ENCODE measurements at regions not wholly inside any gene's neighbourhood (a gene's known extent, or its start where the extent isn't known, plus 50 kb on each side); places are given as distances from the start of the nearest gene placed in this dataset.

- DNase-seq (ENCODE audit: low read depth): no peak
- H3K4me3 ChIP-seq (ENCODE audit: low read depth, low read length): no peak overlapping the region
- no peak for TF ChIP-seq CTCF (IDR thresholded peaks at IDR 0.05; ENCODE audit: control insufficient read depth, extremely low read depth, insufficient read depth)
These were observed 236.0 kb upstream of the VCX3A start for GRCh38 chrX:6770936-6771335.

GRCh38 chrX:6768881-6769280, 234.0 kb upstream of the VCX3A start:
- no peak for DNase-seq (ENCODE audit: low read depth)
- no peak overlapping the region for H3K4me3 ChIP-seq (ENCODE audit: low read depth, low read length)
- no peak for TF ChIP-seq CTCF (IDR thresholded peaks at IDR 0.05; ENCODE audit: control insufficient read depth, extremely low read depth, insufficient read depth)

- H3K4me3 ChIP-seq (ENCODE audit: low read depth, low read length): no peak overlapping the region
- TF ChIP-seq CTCF (IDR thresholded peaks at IDR 0.05; ENCODE audit: control insufficient read depth, extremely low read depth, insufficient read depth): no peak
- no peak for DNase-seq (ENCODE audit: low read depth)
These were observed 226.3 kb upstream of the VCX3A start for GRCh38 chrX:6761251-6761650.

- no peak for DNase-seq (ENCODE audit: low read depth)
- TF ChIP-seq CTCF (IDR thresholded peaks at IDR 0.05; ENCODE audit: control insufficient read depth, extremely low read depth, insufficient read depth): no peak
- H3K4me3 ChIP-seq (ENCODE audit: low read depth, low read length): no peak overlapping the region
These were observed 224.9 kb upstream of the VCX3A start for GRCh38 chrX:6759655-6760375.

- no peak for DNase-seq (ENCODE audit: low read depth)
These were observed 223.3 kb upstream of the VCX3A start for GRCh38 chrX:6758234-6758633.

GRCh38 chrX:6757631-6758030, 222.7 kb upstream of the VCX3A start:
- H3K4me3 ChIP-seq (ENCODE audit: low read depth, low read length): no peak overlapping the region
- no peak for TF ChIP-seq CTCF (IDR thresholded peaks at IDR 0.05; ENCODE audit: control insufficient read depth, extremely low read depth, insufficient read depth)
- no peak for DNase-seq (ENCODE audit: low read depth)

More at GRCh38 chrX:6758234-6758633, 223.3 kb upstream of the VCX3A start:
- no peak for TF ChIP-seq CTCF (IDR thresholded peaks at IDR 0.05; ENCODE audit: control insufficient read depth, extremely low read depth, insufficient read depth)
- H3K4me3 ChIP-seq (ENCODE audit: low read depth, low read length): no peak overlapping the region

- no peak overlapping the region for H3K4me3 ChIP-seq (ENCODE audit: low read depth, low read length)
- TF ChIP-seq CTCF (IDR thresholded peaks at IDR 0.05; ENCODE audit: control insufficient read depth, extremely low read depth, insufficient read depth): no peak
- DNase-seq (ENCODE audit: low read depth): no peak
These were observed 213.7 kb upstream of the VCX3A start for GRCh38 chrX:6748595-6748994.

All from LNCaP clone FGC (cell line).